ENCODE measurements at regions not wholly inside any gene's neighbourhood (a gene's known extent, or its start where the extent isn't known, plus 50 kb on each side); places are given as distances from the start of the nearest gene placed in this dataset.

GRCh38 chr6:138656364-138657064 lies 117.1 kb upstream of the CCDC28A start (continued):
- TF ChIP-seq ZNF394 (tag by site-specific recombination; IDR thresholded peaks at IDR 0.05; ENCODE audit: borderline replicate concordance) (peak; percentile 41; the same call in 1 of the 2 replicates), ZFP37 (tag by site-specific recombination; IDR thresholded peaks at IDR 0.05) (no peak), ZNF169 (tag by site-specific recombination; IDR thresholded peaks at IDR 0.05) (no peak), GLI2 (tag by site-specific recombination; IDR thresholded peaks at IDR 0.05; ENCODE audit: borderline replicate concordance, low read depth) (peak; percentile 68), ZNF354C (tag by site-specific recombination; IDR thresholded peaks at IDR 0.05; ENCODE audit: borderline replicate concordance, low read depth) (no peak), SALL2 (tag by site-specific recombination; IDR thresholded peaks at IDR 0.05; ENCODE audit: borderline replicate concordance) (no peak), ZNF560 (tag by site-specific recombination; IDR thresholded peaks at IDR 0.05; ENCODE audit: borderline replicate concordance) (no peak), ZNF629 (tag by site-specific recombination; IDR thresholded peaks at IDR 0.05) (peak; percentile 57; the same call in 1 of the 2 replicates), ZNF571 (tag by site-specific recombination; IDR thresholded peaks at IDR 0.05) (no peak), INSM2 (tag by site-specific recombination; IDR thresholded peaks at IDR 0.05) (0 out of 2 replicates have a peak, but pooled peaks have one; percentile 60), ZNF510 (tag by site-specific recombination; IDR thresholded peaks at IDR 0.05; ENCODE audit: insufficient replicate concordance) (no peak), ZNF16 (tag by site-specific recombination; IDR thresholded peaks at IDR 0.05; ENCODE audit: low read depth) (no peak), ZNF660 (tag by site-specific recombination; IDR thresholded peaks at IDR 0.05) (no peak), SP3 (tag by site-specific recombination; IDR thresholded peaks at IDR 0.05) (no peak), ZIC2 (tag by site-specific recombination; IDR thresholded peaks at IDR 0.05) (no peak), ZNF174 (tag by site-specific recombination; IDR thresholded peaks at IDR 0.05) (no peak), KLF17 (tag by site-specific recombination; IDR thresholded peaks at IDR 0.05) (no peak), PRDM2 (tag by site-specific recombination; IDR thresholded peaks at IDR 0.05; ENCODE audit: borderline replicate concordance) (no peak), ZNF530 (tag by site-specific recombination; IDR thresholded peaks at IDR 0.05; ENCODE audit: low read depth) (no peak), ZBTB20 (tag by site-specific recombination; IDR thresholded peaks at IDR 0.05) (peak; percentile 40; the same call in 1 of the 2 replicates), ZNF585B (tag by site-specific recombination; IDR thresholded peaks at IDR 0.05) (no peak), BCL11A (tag by site-specific recombination; IDR thresholded peaks at IDR 0.05; ENCODE audit: low read depth) (peak; percentile 87; the same call in 1 of the 2 replicates), PATZ1 (tag by site-specific recombination; IDR thresholded peaks at IDR 0.05) (no peak), ZNF423 (tag by site-specific recombination; IDR thresholded peaks at IDR 0.05) (no peak), ZNF521 (tag by site-specific recombination; IDR thresholded peaks at IDR 0.05) (no peak), ZSCAN4 (tag by site-specific recombination; IDR thresholded peaks at IDR 0.05) (no peak), ZNF747 (tag by site-specific recombination; IDR thresholded peaks at IDR 0.05) (no peak), ZBTB7A (tag by site-specific recombination; IDR thresholded peaks at IDR 0.05; ENCODE audit: low read depth) (peak; percentile 39; the same call in 1 of the 2 replicates)

All from HEK293 (cell line).